ENCODE measurements at regions not wholly inside any gene's neighbourhood (a gene's known extent, or its start where the extent isn't known, plus 50 kb on each side); places are given as distances from the start of the nearest gene placed in this dataset.

DNA sequence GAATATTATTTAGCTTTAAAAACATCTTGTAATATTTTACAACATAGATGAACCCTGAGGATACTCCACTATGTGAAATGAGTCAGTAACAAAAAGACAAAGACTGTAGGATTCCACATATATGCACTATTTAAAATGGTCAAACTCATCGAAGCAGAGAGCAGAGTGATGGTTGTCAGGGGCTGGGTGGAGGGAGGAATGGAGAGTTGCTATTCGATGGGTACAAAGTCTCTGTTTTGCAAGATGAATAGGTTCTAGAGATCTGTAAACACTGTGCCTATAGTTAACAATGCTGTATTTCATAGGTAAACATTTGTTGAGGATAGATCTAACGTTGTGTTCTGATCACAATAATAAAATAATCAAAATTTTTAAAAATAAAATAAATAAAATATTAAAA lies 1675.9 kb upstream of the CELF4 start:
- no peaks in the 10 kb centered on the region for H3K79me1 ChIP-seq (ENCODE audit: low read depth, low read length)
- no peak overlapping the region for H3K56ac ChIP-seq (replicated peaks; ENCODE audit: insufficient read length, low read depth, low read length)
- no peak overlapping the region for H4K8ac ChIP-seq (ENCODE audit: extremely low read depth, insufficient read depth, low read length)
- no peak for FAIRE-seq
- no peak overlapping the region for H2AK5ac ChIP-seq (ENCODE audit: low read depth, low read length)
- no peaks in the 10 kb centered on the region for H3K4me1 ChIP-seq (replicated peaks in 1 of 4; ENCODE audit: control insufficient read depth in 3 of 4, insufficient read depth in 4 of 4, low read length in 3 of 4)
- no peak overlapping the region for H3K27ac ChIP-seq (ENCODE audit: low read depth, low read length)
- no peak for DNase-seq (ENCODE audit: low read depth in 1 of 2, low spot score in 2 of 2)
- no peak overlapping the region for H3K4me3 ChIP-seq (ENCODE audit: extremely low read depth in 1 of 4, insufficient read depth in 2 of 4, low read depth in 3 of 4, low read length in 4 of 4)
- no peaks in the 10 kb centered on the region; a peak in 1 of 8 replicates for H3K36me3 ChIP-seq (ENCODE audit: control insufficient read depth in 2 of 4, insufficient read depth in 4 of 4, low read length in 3 of 4)
- ChIA-PET CTCF (ENCODE audit: partially characterized antibody) (no interaction called here), POLR2A (ENCODE audit: partially characterized antibody) (no interaction called here)
- no peak overlapping the region for H2AFZ ChIP-seq (ENCODE audit: low read length)
- H3K79me2 ChIP-seq (ENCODE audit: control insufficient read depth in 1 of 2, insufficient read depth in 2 of 2, low read length in 2 of 2) = no peaks in the 10 kb centered on the region
- no peak overlapping the region for H3K14ac ChIP-seq (ENCODE audit: insufficient read length)
- H4K20me1 ChIP-seq (replicated peaks in 1 of 2; ENCODE audit: control insufficient read depth in 1 of 2, insufficient read depth in 2 of 2, low read length in 2 of 2) = no peaks in the 10 kb centered on the region
- H4K5ac ChIP-seq (ENCODE audit: insufficient read length, low read depth, low read length) = no peak overlapping the region
- no peak overlapping the region for H2BK120ac ChIP-seq (replicated peaks; ENCODE audit: low read depth, low read length)
- no peak overlapping the region for H2BK12ac ChIP-seq (ENCODE audit: low read depth, low read length)
- H4K91ac ChIP-seq (replicated peaks; ENCODE audit: insufficient read length, low read length) = no peak overlapping the region
- H2BK5ac ChIP-seq (ENCODE audit: low read depth, low read length) = no peak overlapping the region
- H3K18ac ChIP-seq (ENCODE audit: extremely low read depth, low read length) = no peak overlapping the region
- no peak overlapping the region for H3K4me2 ChIP-seq (ENCODE audit: insufficient read depth in 1 of 2, low read depth in 2 of 2, low read length in 2 of 2)
- no peaks in the 10 kb centered on the region for H3K27me3 ChIP-seq (replicated peaks in 1 of 4; ENCODE audit: control insufficient read depth in 3 of 4, extremely low read depth in 1 of 4, insufficient read depth in 3 of 4, low read length in 3 of 4)
- H3K9me3 ChIP-seq (ENCODE audit: insufficient read depth in 2 of 2, low read depth in 1 of 2, low read length in 1 of 2) = no peaks in the 10 kb centered on the region
- no peak overlapping the region for H3K23ac ChIP-seq (ENCODE audit: insufficient read length)
- H2BK20ac ChIP-seq (ENCODE audit: low read length) = no peak overlapping the region
- H3K23me2 ChIP-seq (ENCODE audit: low read depth, low read length) = no peaks in the 10 kb centered on the region
- WGBS, 2 experiments (ENCODE audit: extremely low coverage in 1 of 2, insufficient coverage in 1 of 2, insufficient read length in 1 of 2, insufficient replicate concordance in 2 of 2, low coverage in 1 of 2, low lambda C conversion rate in 2 of 2, missing lambda C conversion rate in 1 of 2) = 89% methylated on average over 3 of the region's 3 CpGs; no CpG with 5 or more reads in 1 of the 2 experiments
- H3K9ac ChIP-seq (replicated peaks in 1 of 4; ENCODE audit: extremely low read depth in 1 of 4, low read depth in 3 of 4, low read length in 3 of 4) = no peak overlapping the region
- no peak overlapping the region for H3K4ac ChIP-seq (replicated peaks; ENCODE audit: insufficient read length, low read depth, low read length)
- H2BK15ac ChIP-seq (ENCODE audit: low read length) = no peak overlapping the region
- TF ChIP-seq CHD2 (IDR thresholded peaks at IDR 0.05; ENCODE audit: low read length) = no peak
- no peak for TF ChIP-seq FOSL1 (IDR thresholded peaks at IDR 0.05; ENCODE audit: insufficient read depth, low read depth, low read length)
- TF ChIP-seq, protein P1, sequence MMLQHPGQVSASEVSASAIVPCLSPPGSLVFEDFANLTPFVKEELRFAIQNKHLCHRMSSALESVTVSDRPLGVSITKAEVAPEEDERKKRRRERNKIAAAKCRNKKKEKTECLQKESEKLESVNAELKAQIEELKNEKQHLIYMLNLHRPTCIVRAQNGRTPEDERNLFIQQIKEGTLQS (IDR thresholded peaks at IDR 0.05; ENCODE audit: insufficient read depth, low read depth, low read length) = no peak
- TF ChIP-seq HDAC6 (IDR thresholded peaks at IDR 0.05; ENCODE audit: low read depth, low read length) = no peak
- TF ChIP-seq BCL11A (IDR thresholded peaks at IDR 0.05; ENCODE audit: low read depth in 2 of 2, low read length in 2 of 2) = no peak
- TF ChIP-seq TBP (IDR thresholded peaks at IDR 0.05; ENCODE audit: low read depth, low read length) = no peak
- TF ChIP-seq KDM1A (IDR thresholded peaks at IDR 0.05; ENCODE audit: borderline replicate concordance, low read length) = no peak
- no peak for TF ChIP-seq POLR2A (IDR thresholded peaks at IDR 0.05; ENCODE audit: control extremely low read depth in 1 of 2, low read depth in 2 of 2, low read length in 2 of 2)
- no peak for TF ChIP-seq EZH2 (IDR thresholded peaks at IDR 0.05; ENCODE audit: low read depth, low read length, severe bottlenecking)
- no peak for TF ChIP-seq JUN (IDR thresholded peaks at IDR 0.05; ENCODE audit: low read depth, low read length)
- TF ChIP-seq BACH1 (IDR thresholded peaks at IDR 0.05; ENCODE audit: low read length) = no peak
- TF ChIP-seq SP4 (IDR thresholded peaks at IDR 0.05; ENCODE audit: low read length) = no peak
- TF ChIP-seq RNF2 (IDR thresholded peaks at IDR 0.05; ENCODE audit: borderline replicate concordance, low read depth, low read length, missing control alignments, poor library complexity, severe bottlenecking) = no peak
- no peak for TF ChIP-seq BRCA1 (IDR thresholded peaks at IDR 0.05; ENCODE audit: low read depth, low read length)
- no peak for TF ChIP-seq TAF1 (IDR thresholded peaks at IDR 0.05; ENCODE audit: low read depth, low read length)
- TF ChIP-seq ZNF274 (IDR thresholded peaks at IDR 0.05; ENCODE audit: borderline replicate concordance, extremely low read depth, low read length) = no peak

All from H1 (cell line).